Fibroblast of lung (primary cell): ENCODE measurements at regions not wholly inside any gene's neighbourhood (a gene's known extent, or its start where the extent isn't known, plus 50 kb on each side); places are given as distances from the start of the nearest gene placed in this dataset.

Experiments
- CTCF ChIP-seq, 2 donors: IDR thresholded peaks in 1 of 2; conservative IDR thresholded peaks in 1 of 2; 1 replicate in 1 of 2; 2 replicates in 1 of 2; pipeline ENCODE4 v1.5.1; 2011 to 2012; ENCODE audit warnings: low read length in 2 of 2, control low read depth in 1 of 2, inconsistent platforms in 1 of 2, low read depth in 1 of 2, mild to moderate bottlenecking in 1 of 2
- EZH2 ChIP-seq: IDR thresholded peaks from 2 replicates; pipeline ENCODE4 v1.5.1; 2012; ENCODE audit warnings: low read length, control low read depth, mild to moderate bottlenecking; ENCODE audit errors: missing control alignments

GRCh38 chr4:120630427-120630826 lies 292.1 kb downstream of the PRDM5 start:
- TF ChIP-seq CTCF (conservative IDR thresholded peaks at IDR 0.05 in 1 of 2, IDR thresholded peaks at IDR 0.05 in 1 of 2; ENCODE audit: low read depth in 1 of 2, low read length in 2 of 2) (no peak), EZH2 (no peak)
